HCT116 (cell line): ENCODE measurements at regions not wholly inside any gene's neighbourhood (a gene's known extent, or its start where the extent isn't known, plus 50 kb on each side); places are given as distances from the start of the nearest gene placed in this dataset.

Experiments
- EZH2 ChIP-seq: fragments of 200-600 bp; sonication (generic); IDR thresholded peaks from 2 replicates; pipeline ENCODE4 v1.6.1; 2017; ENCODE audit warnings: antibody characterized with exemption, mixed run types
- POLR2A ChIP-seq: IDR thresholded peaks from 2 replicates; pipeline ENCODE4 v1.7.0; 2011; ENCODE audit warnings: borderline replicate concordance; ENCODE audit not compliant: insufficient read depth, insufficient read length; ENCODE audit errors: extremely low read depth
- SP1 ChIP-seq: IDR thresholded peaks from 2 replicates; pipeline ENCODE4 v1.6.1; 2012; ENCODE audit warnings: low read depth
- TF ChIP-seq, protein P1 (sequence below), 3 experiments: fragments of 200-600 bp in 1 of 3; sonication (generic) in 1 of 3; IDR thresholded peaks in 2 of 3; conservative IDR thresholded peaks in 1 of 3; 2 replicates each; pipeline ENCODE4 v1.5.1; 2012 to 2017; ENCODE audit warnings: low read depth in 2 of 3, low read length in 2 of 3, antibody characterized with exemption in 1 of 3, borderline replicate concordance in 1 of 3, control low read depth in 1 of 3, mild to moderate bottlenecking in 1 of 3, mixed read lengths in 1 of 3, mixed run types in 1 of 3, moderate library complexity in 1 of 3; ENCODE audit not compliant: insufficient read depth in 1 of 3
- TF ChIP-seq, protein P2 (sequence below): IDR thresholded peaks from 2 replicates; pipeline ENCODE4 v1.6.1; 2011; ENCODE audit warnings: mild to moderate bottlenecking, low read length, moderate library complexity; ENCODE audit not compliant: insufficient replicate concordance; ENCODE audit errors: extremely low read depth

DNA sequence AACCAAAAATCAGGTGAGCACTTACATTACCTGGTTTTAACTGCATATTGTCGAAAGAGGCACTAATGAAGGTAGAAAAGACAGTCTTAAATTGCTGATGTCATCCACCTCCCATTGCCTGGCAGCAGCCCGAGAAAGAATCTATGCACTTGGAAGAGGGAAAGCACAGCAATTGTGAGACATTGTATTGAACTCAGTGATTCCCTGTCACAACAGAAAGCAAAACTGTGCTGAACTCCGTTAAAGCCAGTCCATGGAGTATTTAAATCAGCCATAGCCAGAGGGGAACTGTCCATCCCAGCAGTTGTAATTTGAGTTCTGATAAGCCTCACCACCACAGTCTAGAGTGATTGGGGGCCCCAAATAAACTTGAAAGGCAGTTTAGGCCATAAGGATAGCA, 466.6 kb upstream of the PCDH9 start:
- TF ChIP-seq SP1 (no peak), POLR2A (no peak), EZH2 (no peak)
- TF ChIP-seq, protein P1, sequence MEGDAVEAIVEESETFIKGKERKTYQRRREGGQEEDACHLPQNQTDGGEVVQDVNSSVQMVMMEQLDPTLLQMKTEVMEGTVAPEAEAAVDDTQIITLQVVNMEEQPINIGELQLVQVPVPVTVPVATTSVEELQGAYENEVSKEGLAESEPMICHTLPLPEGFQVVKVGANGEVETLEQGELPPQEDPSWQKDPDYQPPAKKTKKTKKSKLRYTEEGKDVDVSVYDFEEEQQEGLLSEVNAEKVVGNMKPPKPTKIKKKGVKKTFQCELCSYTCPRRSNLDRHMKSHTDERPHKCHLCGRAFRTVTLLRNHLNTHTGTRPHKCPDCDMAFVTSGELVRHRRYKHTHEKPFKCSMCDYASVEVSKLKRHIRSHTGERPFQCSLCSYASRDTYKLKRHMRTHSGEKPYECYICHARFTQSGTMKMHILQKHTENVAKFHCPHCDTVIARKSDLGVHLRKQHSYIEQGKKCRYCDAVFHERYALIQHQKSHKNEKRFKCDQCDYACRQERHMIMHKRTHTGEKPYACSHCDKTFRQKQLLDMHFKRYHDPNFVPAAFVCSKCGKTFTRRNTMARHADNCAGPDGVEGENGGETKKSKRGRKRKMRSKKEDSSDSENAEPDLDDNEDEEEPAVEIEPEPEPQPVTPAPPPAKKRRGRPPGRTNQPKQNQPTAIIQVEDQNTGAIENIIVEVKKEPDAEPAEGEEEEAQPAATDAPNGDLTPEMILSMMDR (IDR thresholded peaks at IDR 0.05 in 2 of 3, conservative IDR thresholded peaks at IDR 0.05 in 1 of 3; ENCODE audit: borderline replicate concordance in 1 of 3, insufficient read depth in 1 of 3, low read depth in 2 of 3, low read length in 2 of 3): no peak
- TF ChIP-seq, protein P2, sequence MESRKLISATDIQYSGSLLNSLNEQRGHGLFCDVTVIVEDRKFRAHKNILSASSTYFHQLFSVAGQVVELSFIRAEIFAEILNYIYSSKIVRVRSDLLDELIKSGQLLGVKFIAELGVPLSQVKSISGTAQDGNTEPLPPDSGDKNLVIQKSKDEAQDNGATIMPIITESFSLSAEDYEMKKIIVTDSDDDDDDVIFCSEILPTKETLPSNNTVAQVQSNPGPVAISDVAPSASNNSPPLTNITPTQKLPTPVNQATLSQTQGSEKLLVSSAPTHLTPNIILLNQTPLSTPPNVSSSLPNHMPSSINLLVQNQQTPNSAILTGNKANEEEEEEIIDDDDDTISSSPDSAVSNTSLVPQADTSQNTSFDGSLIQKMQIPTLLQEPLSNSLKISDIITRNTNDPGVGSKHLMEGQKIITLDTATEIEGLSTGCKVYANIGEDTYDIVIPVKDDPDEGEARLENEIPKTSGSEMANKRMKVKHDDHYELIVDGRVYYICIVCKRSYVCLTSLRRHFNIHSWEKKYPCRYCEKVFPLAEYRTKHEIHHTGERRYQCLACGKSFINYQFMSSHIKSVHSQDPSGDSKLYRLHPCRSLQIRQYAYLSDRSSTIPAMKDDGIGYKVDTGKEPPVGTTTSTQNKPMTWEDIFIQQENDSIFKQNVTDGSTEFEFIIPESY: no peak
